ENCODE measurements at regions not wholly inside any gene's neighbourhood (a gene's known extent, or its start where the extent isn't known, plus 50 kb on each side); places are given as distances from the start of the nearest gene placed in this dataset.

- Histone ChIP-seq H3K9ac (ENCODE audit: extremely low read depth, insufficient read length, low read length) (no peak overlapping the region), H3K9me3 (ENCODE audit: control insufficient read depth, low read depth, low read length) (no peaks in the 10 kb centered on the region)
These were observed 468.3 kb downstream of the AACS start for GRCh38 chr12:125533434-125534029.

More at GRCh38 chr12:125533434-125534029, 468.3 kb downstream of the AACS start:
- Histone ChIP-seq H3K79me1 (ENCODE audit: insufficient read depth, low read depth, low read length, poor library complexity, severe bottlenecking) (no peaks in the 10 kb centered on the region), H2AK5ac (ENCODE audit: insufficient read length, low read length) (no peak overlapping the region), H4K91ac (ENCODE audit: insufficient read length, low read depth, low read length) (no peak overlapping the region), H3K23ac (ENCODE audit: insufficient read length, low read depth, low read length) (no peak overlapping the region), H3K23me2 (ENCODE audit: insufficient read length, low read depth, low read length, poor library complexity, severe bottlenecking) (no peaks in the 10 kb centered on the region), H3K4me2 (ENCODE audit: insufficient read depth, insufficient read length, low read length) (no peak overlapping the region), H2BK120ac (ENCODE audit: low read depth, low read length, poor library complexity, severe bottlenecking) (no peak overlapping the region), H3K79me2 (ENCODE audit: insufficient read depth, low read length) (no peaks in the 10 kb centered on the region), H3K18ac (ENCODE audit: insufficient read length, low read depth, low read length) (no peak overlapping the region), H3K14ac (ENCODE audit: insufficient read depth, low read length) (no peak overlapping the region), H4K8ac (replicated peaks; ENCODE audit: insufficient read length, low read depth, low read length) (no peak overlapping the region), H3K4ac (ENCODE audit: low read depth, low read length) (no peak overlapping the region), H2BK12ac (ENCODE audit: insufficient read length, low read depth, low read length) (no peak overlapping the region), H2BK5ac (ENCODE audit: insufficient read length, low read length) (no peak overlapping the region), H3K27ac (ENCODE audit: insufficient read length, low read depth, low read length) (no peak overlapping the region), H4K5ac (ENCODE audit: insufficient read length, low read depth, low read length) (no peak overlapping the region), H2AFZ (ENCODE audit: low read length) (no peak overlapping the region), H2BK20ac (ENCODE audit: low read depth, low read length, poor library complexity, severe bottlenecking) (no peak overlapping the region), H3K27me3 (ENCODE audit: insufficient read depth, low read length) (no peaks in the 10 kb centered on the region), H4K20me1 (ENCODE audit: control insufficient read depth, insufficient read depth, insufficient read length) (no peaks in the 10 kb centered on the region), H3K4me1 (ENCODE audit: insufficient read depth, low read length) (no peaks in the 10 kb centered on the region), H2BK15ac (ENCODE audit: low read depth, low read length) (no peak overlapping the region), H3K56ac (ENCODE audit: insufficient read length, low read depth, low read length) (no peak overlapping the region), H3T11ph (ENCODE audit: low read length) (no peak overlapping the region)
- TF ChIP-seq CTCF (conservative IDR thresholded peaks at IDR 0.05) = peak; percentile 96
- Mint-ChIP-seq H3K4me1 (no peaks in the 10 kb centered on the region; a peak in 1 of 4 replicates), H3K36me3 (ENCODE audit: insufficient read depth in 1 of 3, low read depth in 3 of 3) (peaks cover 0 to 2% (median 0%) of the 10 kb centered on the region in 3 experiments; a peak in 1 of 7 replicates), H3K27ac (peak overlapping the region in 1 of 3 experiments; percentile 59; a peak in 1 of 7 replicates), H3K4me3 (no peak overlapping the region), H3K27me3 (ENCODE audit: low read depth) (peaks cover 8% of the 10 kb centered on the region), H3K9me3 (no peaks in the 10 kb centered on the region)
- WGBS (ENCODE audit: extremely low coverage, insufficient read length, low lambda C conversion rate) = no CpG with 5 or more reads among the region's 29 CpGs
- DNase-seq = peak; percentile 89

Measured in H9 (cell line).